ENCODE measurements at regions not wholly inside any gene's neighbourhood (a gene's known extent, or its start where the extent isn't known, plus 50 kb on each side); places are given as distances from the start of the nearest gene placed in this dataset.

DNA sequence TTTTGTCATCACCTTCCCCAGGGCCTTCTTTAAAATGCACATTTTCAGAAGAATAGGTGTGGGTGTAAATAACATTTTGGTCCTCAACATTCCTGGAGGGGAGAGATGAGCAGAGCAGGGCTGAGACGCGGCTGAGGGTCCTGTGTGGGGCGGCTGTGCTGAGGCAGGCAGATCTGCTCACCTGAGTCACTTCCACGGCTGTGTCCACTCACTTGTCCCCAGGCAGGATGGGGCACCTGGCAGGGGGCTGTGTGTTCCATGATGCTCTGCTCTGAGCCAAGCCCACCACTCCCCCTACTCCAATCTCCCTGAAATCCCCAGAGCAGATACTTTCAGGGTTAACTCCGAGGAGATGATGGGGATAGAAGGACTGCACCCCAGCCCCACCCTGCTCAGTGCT, 93.8 kb downstream of the GLRX3 start:
- DNase-seq (ENCODE audit: low read depth): no peak

DNA sequence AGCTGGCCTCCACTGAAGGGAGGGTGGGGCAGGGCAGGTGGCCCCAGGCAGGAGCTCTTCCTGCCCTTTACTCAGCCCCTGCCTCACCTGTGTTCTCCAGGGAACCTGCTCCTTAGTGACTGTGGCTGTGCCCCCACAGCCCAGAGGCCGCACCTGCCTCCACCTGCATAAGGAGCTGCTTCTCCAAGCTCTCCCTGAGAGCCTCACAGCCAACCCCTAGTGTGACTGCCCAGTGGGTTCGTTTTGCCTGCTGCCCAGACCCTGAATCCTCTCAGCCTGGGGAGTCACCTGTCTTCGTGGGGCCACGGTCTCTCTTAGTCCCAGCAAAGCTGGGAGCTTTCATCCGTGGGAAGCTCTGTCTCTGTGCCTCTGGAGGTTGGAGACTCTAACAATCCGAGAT, 94.4 kb downstream of the GLRX3 start:
- DNase-seq (ENCODE audit: low read depth): no peak

DNA sequence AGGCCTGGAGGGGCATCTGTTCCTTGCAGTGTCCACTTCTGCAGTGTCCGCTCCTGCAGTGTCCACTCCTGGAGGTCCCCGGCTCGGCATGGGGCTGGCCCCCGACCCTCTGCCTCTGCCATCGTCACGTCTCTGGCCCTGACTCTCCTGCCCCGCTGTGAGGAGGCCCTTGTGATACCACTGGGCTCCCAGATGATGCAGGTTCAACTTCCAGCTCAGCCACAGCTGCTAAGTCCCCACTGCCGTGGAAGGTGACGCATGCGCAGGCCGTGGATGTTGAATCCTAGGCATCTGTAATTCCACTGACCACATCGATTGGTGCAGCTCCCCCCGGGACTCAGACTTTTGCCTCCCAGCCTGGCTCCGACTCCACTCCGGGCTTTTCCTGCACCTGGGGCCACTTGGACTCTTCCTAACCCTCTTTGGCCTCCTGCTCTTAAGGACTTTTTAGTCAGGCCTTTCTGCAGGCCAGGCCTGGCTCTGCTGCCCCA, 95.1 kb downstream of the GLRX3 start:
- DNase-seq (ENCODE audit: low read depth): no peak

DNA sequence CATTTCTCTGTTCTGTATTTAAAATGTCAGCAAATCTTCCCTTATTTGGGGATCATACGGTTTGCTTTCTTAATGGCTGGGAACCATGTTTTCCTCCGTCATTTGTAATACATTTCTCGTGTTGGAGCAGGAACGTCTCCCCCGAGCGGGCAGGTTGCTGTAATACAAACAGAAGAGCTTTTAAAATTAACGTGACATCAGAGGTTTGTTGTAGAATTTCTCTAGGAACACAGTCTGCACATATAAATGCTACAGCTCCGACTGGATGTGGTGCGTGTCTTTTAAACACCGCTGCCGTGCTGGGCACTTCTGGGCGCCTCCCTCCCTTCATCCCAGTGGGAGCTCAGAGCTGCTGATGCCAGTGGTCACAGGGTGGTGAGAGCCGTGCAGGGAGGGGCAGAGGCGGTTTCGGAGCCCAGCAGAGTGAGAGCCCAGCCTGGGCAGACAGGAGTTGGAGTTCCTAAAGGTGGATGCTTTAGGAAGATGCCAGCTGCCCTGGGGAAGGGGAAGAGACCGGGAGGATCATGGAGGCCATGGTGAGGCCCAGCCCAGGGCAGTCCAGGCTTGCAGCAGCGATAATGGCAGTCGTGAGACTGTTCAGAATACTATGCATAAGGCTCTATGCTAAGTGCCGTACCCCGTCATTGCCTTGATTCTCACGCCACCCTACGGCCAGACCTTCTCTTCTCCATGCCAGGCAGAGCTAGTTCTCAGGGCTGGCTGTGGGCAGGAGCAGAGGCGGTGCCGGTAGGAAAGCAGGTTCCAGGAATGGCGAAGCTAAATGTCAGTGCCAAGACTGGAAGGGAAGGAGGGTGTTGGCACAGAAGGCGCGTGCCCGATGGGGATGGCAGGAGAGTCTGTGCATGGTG, 96.2 kb downstream of the GLRX3 start:
- DNase-seq (ENCODE audit: low read depth): no peak

DNA sequence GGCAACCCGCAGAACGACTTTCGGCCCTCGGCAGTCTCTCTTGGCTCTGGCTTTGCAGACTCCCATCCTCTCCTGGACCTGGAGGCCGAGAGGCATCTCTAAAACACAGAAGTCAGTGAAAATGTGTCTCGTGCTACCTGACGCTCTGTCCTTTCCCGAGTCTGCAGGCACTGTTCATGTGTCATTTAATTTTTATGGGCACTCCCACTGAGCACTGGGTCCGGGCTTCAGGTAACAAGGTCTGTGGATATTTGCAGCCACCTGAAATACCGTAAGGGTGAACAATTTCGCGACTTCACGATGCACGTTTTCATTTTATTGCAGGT, 96.8 kb downstream of the GLRX3 start:
- no peak for DNase-seq (ENCODE audit: low read depth)

DNA sequence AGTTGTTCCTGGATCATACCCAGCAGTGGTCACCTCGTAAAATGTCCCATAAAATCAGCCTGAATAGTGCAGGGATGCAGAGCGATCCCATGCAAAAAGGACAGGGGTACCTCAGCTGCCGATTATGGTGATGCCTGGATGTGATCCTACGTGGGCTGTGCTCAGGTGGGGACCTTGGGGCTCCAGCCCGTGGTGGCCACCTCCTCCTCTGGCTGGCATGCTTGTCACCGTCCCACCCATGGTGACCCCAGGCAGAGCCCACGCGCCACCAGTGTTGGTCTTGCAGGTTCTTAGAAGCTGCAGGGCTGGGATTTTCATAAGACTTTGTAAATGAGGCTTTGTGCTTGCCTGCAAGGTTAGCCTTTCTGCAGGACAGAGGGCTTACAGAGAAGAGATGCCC, 97.2 kb downstream of the GLRX3 start:
- no peak for DNase-seq (ENCODE audit: low read depth)

DNA sequence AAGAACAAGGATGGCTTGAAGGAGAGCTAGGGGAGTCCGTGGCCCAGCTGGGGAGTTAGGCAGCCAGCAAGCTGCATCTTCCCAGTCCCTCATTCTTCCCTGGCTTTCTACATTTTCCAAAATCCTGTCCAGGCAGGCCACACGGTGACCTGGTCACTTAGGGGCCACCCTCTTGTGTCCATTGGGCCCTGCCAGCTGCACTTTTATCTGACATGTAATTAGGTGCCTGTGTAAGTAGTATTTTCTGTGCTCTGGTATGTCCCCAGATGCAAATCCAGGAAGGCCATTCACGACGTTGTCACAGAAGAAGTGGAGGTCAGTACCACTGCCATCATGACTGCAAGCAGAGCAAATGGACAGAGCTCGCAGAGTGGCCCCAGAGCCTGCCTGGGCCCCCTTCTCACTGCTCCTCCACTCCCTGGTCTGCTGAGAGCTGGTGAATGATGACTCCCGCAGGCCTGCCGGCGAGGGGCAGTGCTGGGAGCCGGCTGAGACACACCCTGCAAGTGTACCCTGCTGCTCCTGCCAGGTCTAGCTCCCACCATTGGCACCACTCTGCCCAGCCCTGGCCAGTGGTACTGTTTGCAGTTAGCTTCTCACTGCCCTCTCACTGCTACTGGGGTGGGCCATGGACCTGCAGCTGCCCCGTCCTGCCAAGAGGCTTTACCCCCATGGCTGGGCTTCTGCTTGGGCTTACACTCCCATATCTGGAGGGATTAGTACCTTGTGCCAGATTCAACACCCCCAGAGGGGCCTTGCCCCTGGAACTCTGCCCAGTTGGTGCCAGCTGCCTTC, 98.2 kb downstream of the GLRX3 start:
- no peak for DNase-seq (ENCODE audit: low read depth)

DNA sequence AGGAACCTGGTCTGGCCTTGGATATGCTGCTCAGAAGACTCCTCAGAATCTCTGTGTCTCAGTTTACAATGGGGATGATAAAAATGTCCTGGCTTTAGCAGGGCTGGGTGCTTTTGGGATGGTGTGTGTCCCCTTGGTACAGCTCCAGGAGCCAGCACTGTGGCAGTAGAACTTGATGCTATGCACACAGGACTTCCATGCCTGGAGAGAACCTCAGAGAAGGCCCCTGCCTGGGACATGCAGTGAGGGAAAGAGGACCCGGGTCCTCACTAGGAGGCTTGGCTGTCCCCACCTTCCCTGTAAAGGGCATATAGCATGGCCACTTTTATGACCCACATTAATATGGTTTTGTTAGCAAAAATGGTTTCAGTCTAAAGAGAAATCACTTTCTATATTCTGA, 100.5 kb downstream of the GLRX3 start:
- DNase-seq (ENCODE audit: low read depth): no peak

DNA sequence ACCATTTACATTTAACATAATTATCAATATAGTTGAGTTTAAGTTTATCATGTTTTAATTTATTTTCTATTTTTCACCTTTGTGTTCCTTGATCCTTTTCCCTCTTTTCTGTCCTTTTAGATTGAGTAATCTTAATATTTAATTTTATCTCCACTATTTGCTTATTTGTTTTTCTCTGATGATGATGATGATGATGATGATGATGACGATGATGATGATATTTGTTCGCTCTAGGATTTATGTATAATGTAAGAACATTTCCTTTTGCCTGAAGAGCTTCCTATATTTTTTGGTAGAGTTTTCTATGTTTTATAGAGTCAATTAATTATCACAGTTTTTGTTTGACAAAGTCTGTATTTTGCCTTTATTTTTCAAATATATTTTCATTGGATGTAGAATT, 104.2 kb downstream of the GLRX3 start:
- no peak for DNase-seq (ENCODE audit: low read depth)

DNA sequence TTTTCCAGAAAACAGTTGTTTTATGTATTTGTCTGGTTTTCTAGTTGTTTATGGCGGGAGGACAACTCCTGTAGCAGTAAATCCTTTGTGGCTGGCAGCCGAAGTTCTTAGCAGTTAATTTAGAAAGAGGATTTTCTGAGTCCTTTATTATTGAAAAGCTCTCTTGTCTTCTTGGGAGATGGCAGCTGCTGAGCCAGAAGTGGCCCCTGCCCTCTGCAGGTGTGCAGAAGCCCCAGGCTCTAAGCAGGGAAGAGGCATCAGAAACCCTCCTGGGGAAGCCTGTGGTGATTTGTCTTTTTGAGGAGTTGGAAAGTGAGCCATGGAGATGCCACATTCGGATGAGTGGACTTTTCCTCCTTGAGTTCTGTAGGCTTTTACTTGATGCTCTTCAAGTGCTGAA, 106.3 kb downstream of the GLRX3 start:
- no peak for DNase-seq (ENCODE audit: low read depth)

DNA sequence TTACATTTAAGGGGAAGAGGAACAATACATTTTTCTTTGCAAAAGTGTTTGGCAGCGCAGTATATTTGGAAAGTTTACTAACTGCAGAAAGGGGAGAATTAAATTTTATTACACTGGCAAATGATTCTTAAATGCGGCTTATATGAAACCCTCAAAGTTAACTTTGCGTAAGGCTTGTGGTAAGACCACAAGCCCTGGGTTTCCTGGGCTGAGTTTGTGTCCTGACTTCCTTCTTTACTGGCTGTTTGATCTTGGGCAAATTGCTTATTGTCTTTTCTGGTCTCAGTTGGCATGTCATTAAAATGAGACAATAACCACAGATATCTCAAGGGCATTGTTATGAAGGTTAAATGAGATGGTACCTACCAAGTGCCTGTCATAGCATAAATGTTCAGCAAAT, 106.8 kb downstream of the GLRX3 start:
- no peak for DNase-seq (ENCODE audit: low read depth)

DNA sequence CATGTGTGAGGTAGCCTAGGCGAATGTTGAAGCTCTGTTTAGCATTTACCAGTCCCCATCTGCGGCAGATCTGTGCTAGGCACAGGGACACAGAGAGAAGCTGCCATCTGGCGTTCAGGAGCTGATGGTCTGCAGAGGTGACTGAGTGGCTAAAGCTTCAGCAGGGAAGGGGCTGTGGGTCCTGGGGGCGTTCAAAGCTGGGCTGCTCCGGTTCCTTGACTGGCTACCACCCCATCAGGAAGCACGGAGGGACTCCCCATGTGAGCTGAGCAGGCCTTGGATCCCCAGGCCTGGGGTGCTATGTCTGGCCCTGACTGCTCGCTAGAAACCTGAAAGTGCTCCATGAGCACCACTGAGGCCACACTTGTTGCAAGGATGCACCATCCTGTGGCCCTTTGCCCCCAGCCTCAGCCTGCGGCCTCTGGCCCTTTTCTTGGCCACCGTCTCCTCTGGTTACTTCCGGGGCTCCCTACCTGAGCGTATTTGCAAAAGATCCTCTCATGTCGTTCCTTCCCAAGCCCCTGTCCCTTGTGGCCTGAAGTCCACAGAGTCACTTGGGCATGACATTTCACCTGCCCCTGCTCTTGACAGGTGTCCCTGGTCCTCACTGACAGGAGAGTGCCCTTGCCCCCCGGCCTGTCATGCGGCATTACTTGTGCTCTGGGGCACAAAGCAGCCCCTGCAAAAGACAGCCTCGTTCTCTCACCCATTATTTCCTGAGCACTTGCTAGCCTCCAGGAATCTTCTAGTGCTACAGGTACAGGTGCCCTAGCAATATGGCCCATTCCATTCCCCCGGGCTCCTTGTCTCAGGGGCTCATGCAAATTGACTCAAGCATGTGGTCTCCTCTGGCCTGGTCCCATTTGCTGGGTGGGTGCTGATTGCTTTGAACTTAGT, 108.1 kb downstream of the GLRX3 start:
- no peak for DNase-seq (ENCODE audit: low read depth)

DNA sequence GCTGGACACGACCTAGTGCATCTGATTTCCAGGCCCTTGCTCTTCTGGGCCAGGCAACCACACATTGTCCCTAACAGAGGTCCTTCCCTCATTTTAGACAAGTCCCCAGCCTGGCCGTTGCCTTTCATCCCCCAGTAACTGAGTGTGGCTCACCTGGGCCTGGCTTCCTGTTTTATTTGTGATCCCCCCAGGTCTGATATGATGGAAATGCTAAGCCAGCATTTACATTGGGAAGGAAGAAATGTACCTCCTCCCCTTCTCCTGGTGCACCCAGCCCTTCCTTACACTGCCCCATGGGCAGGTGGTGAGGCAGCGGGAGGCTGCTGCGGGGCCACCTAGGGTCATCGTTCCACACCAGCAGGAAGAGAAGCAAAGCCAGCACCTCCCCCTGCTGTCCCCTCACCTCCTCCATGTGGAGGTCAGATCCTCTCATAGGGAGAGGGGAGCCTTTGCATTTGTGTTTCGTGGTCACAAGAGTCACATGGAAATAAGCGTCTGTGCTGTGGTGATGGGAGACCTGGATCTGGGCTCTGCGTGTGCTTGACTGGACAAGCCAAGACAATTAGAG, 108.8 kb downstream of the GLRX3 start:
- no peak for DNase-seq (ENCODE audit: low read depth)

DNA sequence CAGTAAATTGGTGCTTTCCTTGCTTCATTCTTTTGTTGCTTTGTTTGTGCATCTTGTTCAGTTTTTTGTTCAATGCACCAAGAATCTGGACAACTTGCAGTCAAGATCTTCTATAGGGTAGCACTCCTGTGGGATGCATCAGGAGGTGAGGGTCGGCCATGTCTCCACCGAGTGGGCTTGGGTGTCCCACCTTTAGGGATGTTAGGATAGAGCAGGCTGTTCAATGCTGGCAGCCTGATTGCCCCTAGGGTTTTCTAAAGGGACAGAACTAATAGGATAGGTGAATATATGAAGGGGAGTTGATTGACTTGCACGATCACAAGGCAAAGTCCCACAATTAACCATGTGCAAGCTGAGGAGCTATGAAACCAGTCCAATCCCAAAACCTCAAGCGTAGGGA, 109.9 kb downstream of the GLRX3 start:
- DNase-seq (ENCODE audit: low read depth): no peak

DNA sequence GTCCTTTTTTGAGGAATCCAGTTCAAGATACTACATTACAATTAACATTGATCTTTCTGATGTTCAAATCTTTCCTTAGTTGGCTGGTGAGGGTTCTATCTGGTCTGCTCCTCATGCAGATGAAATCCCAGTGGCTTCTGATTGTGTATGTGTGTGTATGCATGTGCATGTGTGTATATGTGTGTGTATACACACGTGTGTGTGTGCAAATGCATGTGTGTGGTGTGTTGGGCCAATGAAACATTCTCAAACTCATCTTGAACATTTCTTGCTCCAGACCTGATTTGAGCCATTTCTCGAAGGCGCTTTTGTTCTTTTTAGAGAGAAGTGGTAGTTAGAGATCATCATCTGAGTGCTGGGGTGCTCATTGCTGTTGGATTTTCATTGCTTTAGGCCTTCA, 113.9 kb downstream of the GLRX3 start:
- no peak for DNase-seq (ENCODE audit: low read depth)

DNA sequence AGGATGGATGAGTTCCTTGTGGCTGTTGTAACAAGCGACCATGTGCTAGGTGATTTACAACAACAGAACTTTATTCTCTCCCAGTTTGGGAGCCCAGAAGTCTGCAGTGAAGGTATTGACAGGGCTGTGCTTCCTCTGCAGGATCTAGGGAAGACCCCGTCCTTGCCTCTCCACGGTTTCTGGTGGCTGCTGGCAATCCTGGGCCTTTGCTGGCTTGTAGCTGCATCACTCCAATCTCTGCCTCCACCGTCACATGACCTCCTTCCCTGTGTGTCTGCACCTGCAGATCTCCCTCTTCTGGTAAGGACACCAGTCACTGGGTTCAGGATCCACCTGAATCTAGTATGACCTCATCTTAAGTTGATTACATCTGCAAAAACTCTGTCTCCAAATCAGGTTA, 115.6 kb downstream of the GLRX3 start:
- DNase-seq (ENCODE audit: low read depth): no peak

DNA sequence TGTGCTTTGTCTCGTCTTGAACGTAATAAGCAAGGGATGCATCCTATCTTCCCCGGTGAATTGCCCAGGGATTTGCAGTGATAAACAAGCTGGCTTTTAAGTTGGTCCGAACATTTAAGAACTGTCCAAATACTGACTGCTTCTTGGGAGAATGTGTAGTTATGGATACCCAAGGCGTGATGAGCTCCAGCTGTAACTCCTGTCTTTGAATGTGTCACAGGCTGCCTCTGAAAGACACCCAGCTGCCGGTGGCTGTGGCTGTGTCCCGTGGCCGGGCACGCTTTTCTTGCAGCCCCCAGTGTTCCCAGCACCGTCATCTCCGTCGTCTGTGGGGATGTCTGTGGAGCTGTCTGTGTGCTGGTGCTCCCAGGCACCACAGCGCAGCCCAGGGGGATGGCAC, 118.1 kb downstream of the GLRX3 start:
- no peak for DNase-seq (ENCODE audit: low read depth)

DNA sequence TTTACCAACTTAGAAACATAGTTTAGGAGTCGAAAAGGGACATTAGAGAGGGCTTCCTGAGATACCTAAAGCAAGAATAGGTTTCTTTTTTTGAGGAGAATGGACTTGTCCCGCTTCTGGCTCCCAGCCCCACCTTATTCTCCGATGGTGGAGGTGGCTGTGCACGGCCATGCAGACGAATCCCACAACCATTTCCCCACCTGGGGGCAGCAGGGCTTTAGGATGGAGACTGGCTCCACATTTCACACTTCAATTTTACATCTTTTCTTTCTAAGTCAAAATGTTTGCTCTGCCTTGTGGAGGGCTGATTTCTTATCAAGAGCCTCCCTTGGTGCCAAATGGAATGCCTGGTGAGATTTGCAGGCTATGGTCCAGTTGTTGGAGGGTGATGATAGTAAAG, 118.5 kb downstream of the GLRX3 start:
- no peak for DNase-seq (ENCODE audit: low read depth)

DNA sequence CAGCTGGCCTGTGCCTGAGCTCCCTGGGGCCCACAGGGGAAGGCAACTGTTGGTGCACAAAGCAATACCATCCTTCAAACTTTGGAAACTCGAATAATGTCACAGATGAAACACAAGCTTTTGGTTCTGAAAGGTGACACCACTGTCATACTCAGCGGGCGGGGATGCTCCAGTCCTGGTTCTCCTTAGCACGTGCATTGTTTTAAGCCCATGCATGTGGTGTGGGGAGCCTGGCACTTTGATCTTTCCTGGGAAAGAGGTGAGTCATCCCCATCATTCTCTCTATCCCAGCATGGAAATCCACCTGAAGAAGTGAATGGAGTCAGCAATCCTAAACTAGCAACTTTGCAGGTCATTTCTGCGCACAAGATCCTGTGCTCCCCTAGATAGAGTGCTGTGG, 119.6 kb downstream of the GLRX3 start:
- DNase-seq (ENCODE audit: low read depth): no peak

DNA sequence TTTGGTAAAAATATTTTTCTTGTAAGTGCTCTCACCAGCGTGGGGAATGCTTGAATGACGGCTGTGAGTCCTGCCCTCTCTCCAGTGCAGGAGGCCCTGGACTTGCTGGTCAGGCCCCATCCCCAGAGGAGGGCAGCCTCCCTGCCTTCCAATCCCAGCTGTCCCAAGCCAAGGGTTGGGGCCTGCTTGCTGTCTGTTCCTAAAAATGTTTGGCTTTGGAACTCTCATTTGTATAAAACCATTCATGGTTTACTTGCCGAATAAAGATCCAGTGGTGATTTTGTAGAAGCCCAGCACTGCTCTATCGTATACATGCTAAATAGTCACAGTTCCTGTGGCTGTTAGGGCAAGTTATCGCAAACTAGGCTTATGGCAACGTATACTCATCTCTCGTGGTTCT, 121.7 kb downstream of the GLRX3 start:
- DNase-seq (ENCODE audit: low read depth): no peak

DNA sequence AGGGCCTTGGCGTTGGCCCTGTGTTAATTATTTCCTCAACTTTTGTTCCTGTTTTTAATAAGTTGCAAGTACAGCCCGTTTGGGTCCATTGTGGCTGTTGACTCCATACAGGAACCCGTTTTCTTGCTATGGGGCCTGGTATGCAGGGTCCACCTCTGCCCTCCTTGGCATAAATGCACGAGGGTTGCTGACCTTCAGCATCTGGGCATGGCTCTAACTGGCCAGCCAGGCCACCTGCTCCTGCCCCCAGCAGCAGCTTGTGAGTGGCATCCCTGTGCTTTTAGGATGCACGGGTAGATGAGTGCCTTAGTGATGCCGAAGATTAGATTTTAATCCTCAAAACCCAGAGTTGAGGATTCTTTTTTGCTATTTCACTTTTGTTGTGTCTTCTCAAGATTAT, 123.2 kb downstream of the GLRX3 start:
- DNase-seq (ENCODE audit: low read depth): no peak

DNA sequence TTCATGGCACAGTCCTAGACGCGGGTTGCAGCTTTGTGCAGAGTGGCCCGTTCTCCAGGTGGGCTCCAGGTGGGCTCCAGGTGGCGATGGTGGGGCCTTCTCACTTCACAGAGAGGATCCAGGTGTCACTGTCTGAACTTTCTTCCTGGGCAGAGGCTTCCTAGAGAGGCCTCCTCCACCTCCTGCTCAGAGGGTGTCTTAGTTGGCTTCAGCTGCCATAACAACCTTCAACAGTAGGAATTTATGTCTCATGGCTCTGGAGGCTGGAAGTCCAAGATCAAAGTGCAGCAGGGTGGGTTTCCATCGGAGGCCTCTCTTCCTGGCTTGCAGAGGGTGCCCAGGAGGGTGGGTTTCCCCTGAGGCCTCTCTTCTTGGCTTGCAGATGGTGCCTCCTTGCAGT, 125.1 kb downstream of the GLRX3 start:
- no peak for DNase-seq (ENCODE audit: low read depth)

Measured in fibroblast of the conjunctiva (primary cell).